Activated CD4-positive, CD25-positive, alpha-beta regulatory T cell treated with anti-CD3 and anti-CD28 coated beads, Interleukin-2, amount 50 U/mL, for 72 hours (primary cell): ENCODE measurements at regions not wholly inside any gene's neighbourhood (a gene's known extent, or its start where the extent isn't known, plus 50 kb on each side); places are given as distances from the start of the nearest gene placed in this dataset.
"Not testable (repeated sequence)": the region's sequence is repeated elsewhere in the genome, so short reads cannot be mapped to it uniquely, and the experiment has no call there.

Experiments used
- DNase-seq: peaks from one replicate; pipeline ENCODE4 v3.0.0; 2021

GRCh38 chr13:59034198-59034597, 1129.5 kb downstream of the DIAPH3 start:
- no peak for DNase-seq

DNA sequence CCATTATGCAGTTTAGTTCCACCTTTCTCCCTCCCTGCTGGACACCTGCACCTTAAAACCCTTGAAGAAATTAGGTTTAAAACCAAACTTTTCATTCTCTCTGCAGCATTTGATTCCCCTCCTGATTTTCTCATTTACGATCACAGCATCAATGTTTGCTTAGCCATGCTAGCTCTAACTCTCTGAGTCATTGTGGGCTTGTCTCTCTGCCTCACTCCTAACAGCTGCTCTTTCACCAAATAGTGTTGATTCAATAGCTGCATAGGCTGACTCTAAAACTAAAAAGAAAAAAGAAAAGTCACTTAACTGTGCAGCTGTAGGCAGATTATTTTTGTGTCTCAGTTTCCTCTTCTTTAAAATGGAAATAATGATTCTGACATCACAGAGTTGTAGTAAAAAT, 1124.9 kb downstream of the DIAPH3 start:
- DNase-seq = no peak

DNA sequence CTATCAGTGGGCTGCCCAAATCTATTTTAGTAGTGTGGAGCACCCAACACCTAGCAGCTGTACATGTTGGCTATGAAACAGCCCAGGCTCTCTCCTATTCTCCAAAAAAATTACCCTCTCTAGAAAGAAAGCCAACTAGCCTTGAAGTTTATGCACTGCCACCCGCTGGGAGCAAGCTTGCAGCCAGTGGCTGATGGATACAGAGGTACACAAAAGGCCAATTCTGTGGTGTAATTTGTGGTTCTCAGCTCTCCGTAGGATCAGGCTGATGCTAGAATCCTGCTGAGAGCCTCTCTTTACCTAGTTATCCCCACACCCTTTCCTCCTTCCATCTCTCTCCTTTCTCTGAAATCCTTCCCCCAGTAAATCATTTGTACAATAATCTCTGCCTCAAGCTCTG, 1120.7 kb downstream of the DIAPH3 start:
- DNase-seq = no peak

GRCh38 chr13:59047546-59047945, 1116.2 kb downstream of the DIAPH3 start:
- no peak for DNase-seq

GRCh38 chr13:59061621-59062020, 1102.1 kb downstream of the DIAPH3 start:
- DNase-seq = no peak

DNA sequence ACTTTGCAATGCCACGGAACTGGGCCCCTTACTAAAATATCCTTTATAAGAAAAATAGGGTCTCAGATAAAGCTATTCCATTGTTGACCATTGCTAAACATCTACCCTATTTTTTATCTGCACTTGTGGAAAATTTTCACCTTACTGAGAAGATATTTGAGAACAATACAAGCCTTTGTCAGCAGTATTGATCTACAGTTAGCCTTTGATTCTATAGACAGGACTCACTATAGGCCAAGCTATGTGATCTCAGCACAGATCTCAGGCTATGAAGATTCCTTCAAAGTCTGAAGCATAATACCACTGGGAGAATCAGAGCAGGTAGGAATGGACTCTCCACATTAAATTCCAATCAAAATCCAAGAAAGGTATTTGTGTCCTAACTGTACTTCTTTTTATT, 1099.7 kb downstream of the DIAPH3 start:
- DNase-seq = no peak

DNA sequence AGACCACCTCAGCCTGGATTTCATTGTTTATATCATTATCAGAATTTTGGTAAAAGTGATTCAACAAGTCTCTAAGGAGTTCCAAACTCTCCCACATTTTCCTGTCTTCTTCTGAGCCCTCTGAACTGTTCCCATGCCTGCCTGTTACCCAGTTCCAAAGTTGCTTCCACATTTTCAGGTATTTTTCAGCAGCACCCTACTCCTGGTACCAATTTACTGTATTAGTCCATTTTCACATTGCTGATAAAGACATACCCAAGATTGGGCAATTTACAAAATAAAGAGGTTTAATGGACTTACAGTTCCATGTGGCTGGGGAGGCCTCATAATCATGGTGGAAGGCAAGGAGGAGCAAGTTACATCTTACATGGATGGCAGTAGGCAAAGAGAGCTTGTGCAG, 1087.3 kb downstream of the DIAPH3 start:
- not testable (repeated sequence) for DNase-seq

- no peak for DNase-seq
Observed at GRCh38 chr13:59086147-59086546, 1077.6 kb downstream of the DIAPH3 start.

GRCh38 chr13:59088716-59089115, 1075.0 kb downstream of the DIAPH3 start:
- DNase-seq = no peak

- DNase-seq = no peak
Observed at GRCh38 chr13:59094181-59094580, 1069.5 kb downstream of the DIAPH3 start.

DNA sequence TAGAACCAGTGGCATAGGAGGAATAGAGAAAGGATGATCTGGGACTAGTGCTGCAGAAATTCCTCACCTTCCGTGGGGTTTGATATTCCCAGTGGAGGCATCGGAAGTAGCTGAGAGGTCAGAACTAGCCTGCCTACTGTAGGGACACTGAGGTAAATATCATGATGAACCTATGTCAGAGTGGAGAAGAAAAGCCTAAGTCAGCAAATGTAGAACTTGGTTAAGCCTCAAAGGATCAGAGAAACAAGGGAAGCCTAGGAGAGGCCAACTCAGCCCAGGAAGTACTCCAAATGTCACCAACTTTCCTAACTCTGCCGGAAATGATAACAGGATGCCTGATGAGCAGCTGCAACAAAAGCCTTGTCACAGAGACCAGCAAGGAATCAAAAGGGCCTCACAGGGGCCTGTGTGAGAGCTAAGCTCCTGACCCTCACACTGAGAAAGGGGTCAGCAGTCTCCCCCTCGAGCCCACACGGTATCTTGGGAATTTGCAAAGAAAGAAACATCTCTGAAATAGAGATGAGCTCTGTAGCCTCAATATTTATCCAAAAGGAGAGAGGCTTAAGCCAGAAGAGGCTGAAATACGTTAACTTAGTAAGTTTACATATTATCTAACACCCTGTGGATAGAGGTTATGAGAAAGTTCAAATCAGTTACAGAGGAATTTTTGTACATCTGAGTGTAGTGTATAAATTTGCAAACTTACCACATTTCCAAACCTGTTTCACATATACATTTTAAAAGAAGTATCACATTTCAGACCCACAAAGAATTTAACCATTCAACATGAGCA, 1064.3 kb downstream of the DIAPH3 start:
- DNase-seq = no peak

- DNase-seq = no peak
Observed at GRCh38 chr13:59103004-59103768, 1060.5 kb downstream of the DIAPH3 start.

- no peak for DNase-seq
Observed at GRCh38 chr13:59111751-59112171, 1052.0 kb downstream of the DIAPH3 start.

DNA sequence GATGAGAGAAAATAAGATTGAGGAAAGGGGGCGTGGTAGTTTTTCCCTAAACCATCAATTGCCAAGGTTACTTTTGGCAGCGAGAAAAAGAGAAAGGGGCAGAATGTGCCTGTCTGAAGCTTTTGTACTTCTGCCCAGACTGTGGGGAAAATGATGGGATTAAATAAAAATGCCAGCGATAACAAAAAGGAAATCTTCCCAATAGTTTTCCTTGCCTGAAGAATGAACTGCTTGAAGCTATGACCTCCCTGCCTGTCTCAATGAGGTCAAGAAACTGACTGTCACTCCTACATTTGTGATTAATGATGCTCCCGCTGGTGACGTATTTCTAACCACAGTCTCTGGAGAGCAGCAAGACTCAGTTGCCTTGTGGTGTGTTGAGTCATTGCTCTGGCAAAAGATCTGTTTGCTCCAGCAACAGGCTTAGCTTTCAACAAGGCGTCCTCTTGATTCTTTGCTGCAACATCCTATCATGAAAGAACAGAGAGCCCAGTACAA, 1051.5 kb downstream of the DIAPH3 start:
- DNase-seq = no peak

- DNase-seq = no peak
Observed at GRCh38 chr13:59119475-59119874, 1044.3 kb downstream of the DIAPH3 start.

DNA sequence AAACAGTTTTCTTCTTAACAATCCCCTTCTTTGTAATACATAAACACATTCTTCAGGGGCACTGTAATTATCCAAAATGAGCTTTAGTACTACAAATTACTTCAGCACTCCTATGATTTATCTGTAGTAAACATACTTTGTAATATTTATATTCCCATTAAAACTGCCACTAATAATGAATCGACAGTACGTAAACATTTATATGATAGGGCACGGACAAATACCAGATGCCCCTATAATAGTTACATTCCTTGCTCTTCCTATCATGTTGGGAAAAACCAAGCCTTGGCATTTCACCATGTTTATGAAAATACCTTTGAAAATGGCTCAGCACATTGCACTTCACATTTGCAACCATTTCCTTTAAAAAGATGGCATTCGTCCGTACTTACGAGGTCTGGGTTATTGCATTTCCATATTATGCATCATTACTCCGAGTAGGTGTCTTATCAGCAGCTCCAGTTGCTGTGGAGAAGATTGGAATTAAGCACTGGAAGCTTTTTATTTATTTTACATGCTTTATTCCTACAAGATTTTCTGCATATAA, 1043.4 kb downstream of the DIAPH3 start:
- no peak for DNase-seq

- DNase-seq = no peak
Observed at GRCh38 chr13:59121507-59121906, 1042.2 kb downstream of the DIAPH3 start.

GRCh38 chr13:59126474-59126873, 1037.3 kb downstream of the DIAPH3 start:
- no peak for DNase-seq

DNA sequence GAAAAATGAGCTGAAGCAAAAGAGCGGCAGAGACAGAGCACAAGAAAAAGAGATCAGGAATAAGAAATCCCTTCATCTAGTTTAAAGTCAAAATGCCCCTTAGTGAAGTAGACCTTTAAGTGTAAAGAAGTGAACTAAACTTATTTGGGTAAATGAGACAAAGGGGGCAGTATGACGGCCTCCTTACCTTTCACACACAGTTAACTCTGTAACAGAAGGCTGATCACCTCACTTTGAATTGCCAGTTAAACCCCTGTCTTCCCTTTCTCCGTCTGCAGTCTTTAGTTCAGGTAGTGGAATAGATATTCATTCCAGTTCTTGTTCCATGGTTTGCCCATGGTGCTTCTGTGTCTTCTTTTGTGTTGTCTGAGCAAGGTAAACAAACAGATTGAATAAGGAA, 1029.8 kb downstream of the DIAPH3 start:
- no peak for DNase-seq

GRCh38 chr13:59144700-59145099, 1019.0 kb downstream of the DIAPH3 start:
- DNase-seq = no peak

- DNase-seq = no peak
Observed at GRCh38 chr13:59145381-59145780, 1018.3 kb downstream of the DIAPH3 start.

DNA sequence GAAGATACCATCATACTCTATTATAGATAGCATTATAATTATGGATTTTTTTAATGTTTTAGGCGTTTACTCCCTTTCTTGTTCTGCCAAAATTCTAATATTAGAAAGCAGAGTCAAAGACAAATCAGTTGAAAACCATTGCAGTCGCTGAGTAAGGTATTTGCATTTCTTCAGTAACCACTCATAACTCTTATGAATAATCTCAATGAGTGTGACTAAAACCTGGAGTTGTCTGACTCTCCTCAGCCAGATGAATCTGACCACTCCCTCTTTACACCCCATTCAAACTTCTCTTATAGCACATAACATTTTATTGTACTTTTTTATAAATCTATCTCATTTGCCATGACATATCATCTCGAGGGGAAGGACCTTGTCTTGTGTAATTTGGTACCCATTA, 1006.5 kb downstream of the DIAPH3 start:
- no peak for DNase-seq

- DNase-seq = no peak
Observed at GRCh38 chr13:59166174-59166573, 997.6 kb downstream of the DIAPH3 start.

- DNase-seq = no peak
Observed at GRCh38 chr13:59172076-59172475, 991.7 kb downstream of the DIAPH3 start.
